ENCODE measurements at regions not wholly inside any gene's neighbourhood (a gene's known extent, or its start where the extent isn't known, plus 50 kb on each side); places are given as distances from the start of the nearest gene placed in this dataset.

DNA sequence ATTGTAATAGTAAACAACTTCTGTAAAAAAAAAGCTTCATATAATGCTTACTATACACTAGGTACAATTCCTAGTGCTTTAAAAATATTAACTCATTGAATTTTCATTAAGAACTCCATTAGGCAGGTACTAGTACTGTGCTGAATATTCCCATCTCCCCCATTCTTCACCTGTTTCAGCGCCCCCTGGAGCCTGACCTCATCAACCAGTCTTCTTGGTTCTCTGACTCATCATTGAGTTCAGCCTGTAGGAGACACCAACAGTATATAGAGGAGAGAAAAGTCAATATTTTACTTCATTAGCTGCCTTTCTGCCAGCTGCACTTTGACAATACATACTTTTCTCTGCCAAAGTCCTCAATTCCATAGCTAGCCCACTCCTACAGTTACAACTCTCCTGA lies 1009.9 kb upstream of the KLHL29 start:
- TF ChIP-seq, protein P1, sequence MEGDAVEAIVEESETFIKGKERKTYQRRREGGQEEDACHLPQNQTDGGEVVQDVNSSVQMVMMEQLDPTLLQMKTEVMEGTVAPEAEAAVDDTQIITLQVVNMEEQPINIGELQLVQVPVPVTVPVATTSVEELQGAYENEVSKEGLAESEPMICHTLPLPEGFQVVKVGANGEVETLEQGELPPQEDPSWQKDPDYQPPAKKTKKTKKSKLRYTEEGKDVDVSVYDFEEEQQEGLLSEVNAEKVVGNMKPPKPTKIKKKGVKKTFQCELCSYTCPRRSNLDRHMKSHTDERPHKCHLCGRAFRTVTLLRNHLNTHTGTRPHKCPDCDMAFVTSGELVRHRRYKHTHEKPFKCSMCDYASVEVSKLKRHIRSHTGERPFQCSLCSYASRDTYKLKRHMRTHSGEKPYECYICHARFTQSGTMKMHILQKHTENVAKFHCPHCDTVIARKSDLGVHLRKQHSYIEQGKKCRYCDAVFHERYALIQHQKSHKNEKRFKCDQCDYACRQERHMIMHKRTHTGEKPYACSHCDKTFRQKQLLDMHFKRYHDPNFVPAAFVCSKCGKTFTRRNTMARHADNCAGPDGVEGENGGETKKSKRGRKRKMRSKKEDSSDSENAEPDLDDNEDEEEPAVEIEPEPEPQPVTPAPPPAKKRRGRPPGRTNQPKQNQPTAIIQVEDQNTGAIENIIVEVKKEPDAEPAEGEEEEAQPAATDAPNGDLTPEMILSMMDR (IDR thresholded peaks at IDR 0.05; ENCODE audit: low read depth, low read length): no peak
- no peak for TF ChIP-seq EZH2phosphoT487 (IDR thresholded peaks at IDR 0.05; ENCODE audit: low read depth)
